SK-N-MC (cell line): ENCODE measurements at regions not wholly inside any gene's neighbourhood (a gene's known extent, or its start where the extent isn't known, plus 50 kb on each side); places are given as distances from the start of the nearest gene placed in this dataset.

ENCODE experiments used
- DNase-seq: peaks from one replicate; pipeline ENCODE4 v3.0.0-alpha.2; 2011; ENCODE audit warnings: low read depth, low spot score
- H3K27ac ChIP-seq: fragments of 200-600 bp; sonication (generic); 2 replicates; pipeline ENCODE4 v1.5.1; 2016; ENCODE audit warnings: mixed run types
- H3K36me3 ChIP-seq: fragments of 200-600 bp; sonication (generic); 2 replicates; pipeline ENCODE4 v1.6.1; 2017; ENCODE audit warnings: antibody characterized with exemption, low read length, mixed read lengths; ENCODE audit not compliant: insufficient read depth
- H3K4me3 ChIP-seq: fragments of 200-600 bp; sonication (generic); 2 replicates; pipeline ENCODE4 v1.5.1; 2016
- H3K9ac ChIP-seq: fragments of 200-600 bp; sonication (generic); 2 replicates; pipeline ENCODE4 v1.8.0; 2017; ENCODE audit warnings: mixed run types, mixed read lengths; ENCODE audit not compliant: insufficient read length
- H3K9me3 ChIP-seq: fragments of 200-600 bp; sonication (generic); 2 replicates; pipeline ENCODE4 v1.6.1; 2017; ENCODE audit warnings: low read depth, mild to moderate bottlenecking, antibody characterized with exemption, low read length, moderate library complexity, mixed read lengths
- EZH2 ChIP-seq: fragments of 200-600 bp; sonication (generic); IDR thresholded peaks from one replicate; pipeline ENCODE4 v1.6.1; 2017; ENCODE audit warnings: antibody characterized with exemption
- FOXP2 ChIP-seq: optimal IDR thresholded peaks from 2 replicates; pipeline ENCODE3; 2011; ENCODE audit warnings: mild to moderate bottlenecking, moderate library complexity; ENCODE audit not compliant: insufficient read depth; ENCODE audit errors: extremely low read length, control extremely low read depth
- POLR2AphosphoS5 ChIP-seq: IDR thresholded peaks from 2 replicates; pipeline ENCODE4 v1.6.1; 2012; ENCODE audit warnings: mild to moderate bottlenecking, low read depth, low read length, borderline replicate concordance

DNA sequence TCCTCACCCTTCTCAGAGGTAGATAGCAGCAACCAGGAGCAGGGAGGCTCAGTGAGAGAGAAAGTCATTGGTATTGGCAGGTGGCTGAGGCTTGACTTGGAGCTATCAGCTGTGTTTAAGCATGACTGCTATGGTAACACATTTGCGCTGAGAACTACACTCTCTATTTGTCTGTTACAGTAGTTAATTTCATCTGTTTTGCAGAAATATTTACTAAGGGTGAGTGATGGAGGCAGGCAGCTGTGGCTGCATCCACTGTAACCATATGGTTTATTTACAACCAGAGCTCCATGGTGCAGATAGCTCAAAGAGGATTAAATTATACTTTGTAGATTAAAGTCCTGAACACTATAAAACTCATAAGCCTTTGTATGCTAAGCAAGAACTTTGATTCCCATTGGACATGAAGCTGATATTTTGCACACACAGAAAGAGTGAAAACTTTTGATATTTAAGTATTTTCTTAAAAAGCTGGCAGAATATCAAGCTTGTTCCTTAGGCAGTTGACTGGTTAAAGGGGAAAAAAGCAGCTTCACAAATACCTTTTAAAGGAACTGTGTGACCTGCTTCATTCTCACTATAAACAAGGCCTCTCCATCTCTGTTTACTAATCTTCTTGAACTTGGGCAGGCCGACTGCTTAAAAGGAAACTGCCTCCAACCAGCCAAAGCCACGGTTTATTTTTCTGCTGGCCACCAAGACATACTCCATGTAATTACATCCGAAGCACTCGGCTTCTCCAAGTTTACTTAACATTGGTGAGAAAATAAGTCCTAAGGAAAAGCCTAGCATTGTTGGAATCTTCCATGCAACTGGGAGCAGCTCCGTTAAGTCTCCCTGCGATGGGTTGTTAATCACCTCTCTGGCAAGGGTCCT, 299.8 kb upstream of the ZFHX3 start:
- Histone ChIP-seq H3K4me3 (no peak overlapping the region), H3K27ac (no peak overlapping the region), H3K36me3 (no peaks in the 10 kb centered on the region), H3K9ac (no peak overlapping the region), H3K9me3 (no peaks in the 10 kb centered on the region)
- TF ChIP-seq FOXP2 (no peak), EZH2 (no peak)
- no peak for DNase-seq

DNA sequence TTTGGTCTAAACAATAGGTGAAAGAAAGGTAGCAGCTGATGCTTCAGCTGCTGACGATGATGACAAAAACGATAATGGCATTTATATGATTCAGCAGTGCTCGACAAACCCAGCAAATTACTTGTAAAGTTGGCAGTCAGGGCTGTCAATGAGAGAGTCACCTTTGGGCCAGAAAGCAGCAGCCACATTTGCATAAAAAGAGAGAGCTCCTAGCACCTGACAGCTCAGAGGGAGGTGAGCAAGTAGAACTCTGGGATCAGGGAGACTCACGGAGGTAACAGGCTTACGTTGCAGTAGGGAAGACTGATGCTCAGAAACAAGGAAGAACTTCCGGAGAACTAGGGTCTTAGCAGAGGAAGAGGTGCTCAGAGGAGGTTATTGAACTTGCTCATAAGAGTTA, 291.9 kb upstream of the ZFHX3 start:
- H3K36me3 ChIP-seq = no peaks in the 10 kb centered on the region
- TF ChIP-seq FOXP2 = no peak
- H3K4me3 ChIP-seq = no peak overlapping the region
- no peak overlapping the region for H3K9ac ChIP-seq
- no peaks in the 10 kb centered on the region for H3K9me3 ChIP-seq
- no peak for DNase-seq
- H3K27ac ChIP-seq = no peak overlapping the region

DNA sequence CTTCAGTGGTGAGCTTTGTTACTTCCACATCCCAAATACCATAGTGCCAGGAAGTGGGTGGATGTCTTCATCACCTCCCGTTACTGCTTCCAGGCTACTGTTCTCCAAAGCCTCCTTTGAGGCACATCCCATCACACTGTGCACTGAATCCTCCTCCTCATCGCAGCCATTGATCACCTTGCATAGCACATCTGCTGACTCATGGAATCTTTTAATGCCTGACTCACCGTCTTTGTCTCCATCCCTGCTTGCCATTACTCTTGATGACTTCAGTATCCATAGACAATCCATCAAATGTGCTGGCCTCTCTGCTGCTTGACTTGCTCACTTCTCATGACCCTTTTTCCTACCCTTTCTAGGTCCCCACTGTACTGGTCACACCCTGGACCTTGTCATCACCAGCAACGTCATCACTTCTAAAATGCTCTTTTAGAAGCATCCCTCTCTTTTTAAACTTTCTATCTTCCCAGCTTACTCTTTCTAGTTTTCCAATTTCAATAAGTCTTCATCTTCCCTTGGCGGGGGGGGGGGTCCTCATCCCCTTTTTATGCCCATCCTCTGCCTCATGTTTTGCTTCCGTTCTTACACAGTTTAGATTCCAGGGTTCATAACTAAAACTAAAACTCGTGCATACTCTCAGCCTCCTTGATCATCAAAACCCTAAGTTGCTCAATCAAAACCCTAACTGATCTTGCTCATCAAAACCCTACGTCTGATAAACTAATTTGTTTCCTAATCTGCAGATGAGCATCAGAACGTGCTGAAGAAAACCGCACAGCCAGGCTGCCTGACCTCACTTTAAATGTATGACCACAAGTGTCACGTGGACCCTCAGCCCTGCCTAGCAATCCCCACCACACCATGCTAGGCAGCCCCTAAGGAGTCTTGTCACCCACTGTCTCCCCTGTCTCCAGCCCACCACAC, 289.7 kb upstream of the ZFHX3 start:
- H3K9ac ChIP-seq = no peak overlapping the region
- H3K36me3 ChIP-seq = no peaks in the 10 kb centered on the region
- no peaks in the 10 kb centered on the region for H3K9me3 ChIP-seq
- no peak overlapping the region for H3K4me3 ChIP-seq
- no peak for DNase-seq
- H3K27ac ChIP-seq = no peak overlapping the region
- TF ChIP-seq FOXP2 (no peak), POLR2AphosphoS5 (no peak), EZH2 (no peak)

DNA sequence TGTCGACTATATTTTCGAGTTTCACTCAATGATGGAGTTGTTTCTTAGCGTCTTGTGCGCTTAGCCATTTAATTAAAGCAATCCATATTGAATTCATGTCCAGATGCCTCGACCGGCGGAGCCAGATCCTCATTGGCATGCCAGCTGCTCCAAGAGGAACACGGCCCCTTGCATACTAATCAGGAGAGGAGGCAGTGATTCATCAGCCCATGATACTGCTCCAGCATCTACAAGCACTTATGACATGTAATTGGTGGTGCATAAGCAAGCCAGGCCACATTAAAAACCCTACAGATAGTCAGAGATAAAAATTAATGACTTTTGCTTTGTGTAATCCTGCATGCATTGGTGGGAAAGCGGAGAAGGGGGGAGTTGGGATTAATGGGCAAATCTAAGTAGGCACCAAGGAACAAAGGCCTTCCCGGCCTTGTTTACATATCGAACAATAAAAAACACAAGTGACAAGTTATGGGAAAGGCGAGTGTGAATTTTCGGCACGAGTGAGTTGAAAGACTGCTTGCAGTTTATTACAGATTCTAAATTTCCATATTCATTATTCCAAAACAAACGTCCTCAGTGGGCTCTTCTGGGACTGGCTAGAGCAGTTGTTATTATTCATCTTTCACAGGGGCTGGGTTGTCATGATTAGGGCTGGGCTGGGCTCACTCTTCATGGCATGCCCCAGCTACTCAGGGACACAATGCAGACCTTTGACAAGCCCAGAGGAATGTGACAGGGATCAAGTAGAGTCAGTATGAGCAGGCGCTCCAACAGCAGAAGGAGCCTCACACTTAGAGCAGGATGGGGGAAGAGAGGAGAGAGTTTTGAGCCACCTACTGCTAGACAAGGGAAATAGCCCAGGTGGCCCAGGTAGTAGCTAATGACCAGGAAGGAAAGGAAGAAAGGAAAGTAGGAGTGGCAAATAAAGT, 281.7 kb upstream of the ZFHX3 start:
- H3K4me3 ChIP-seq = no peak overlapping the region
- no peak for DNase-seq
- H3K27ac ChIP-seq = no peak overlapping the region
- H3K36me3 ChIP-seq = no peaks in the 10 kb centered on the region
- no peaks in the 10 kb centered on the region for H3K9me3 ChIP-seq
- TF ChIP-seq EZH2 = no peak
- no peak for TF ChIP-seq FOXP2
- TF ChIP-seq POLR2AphosphoS5 = no peak
- H3K9ac ChIP-seq = no peak overlapping the region

DNA sequence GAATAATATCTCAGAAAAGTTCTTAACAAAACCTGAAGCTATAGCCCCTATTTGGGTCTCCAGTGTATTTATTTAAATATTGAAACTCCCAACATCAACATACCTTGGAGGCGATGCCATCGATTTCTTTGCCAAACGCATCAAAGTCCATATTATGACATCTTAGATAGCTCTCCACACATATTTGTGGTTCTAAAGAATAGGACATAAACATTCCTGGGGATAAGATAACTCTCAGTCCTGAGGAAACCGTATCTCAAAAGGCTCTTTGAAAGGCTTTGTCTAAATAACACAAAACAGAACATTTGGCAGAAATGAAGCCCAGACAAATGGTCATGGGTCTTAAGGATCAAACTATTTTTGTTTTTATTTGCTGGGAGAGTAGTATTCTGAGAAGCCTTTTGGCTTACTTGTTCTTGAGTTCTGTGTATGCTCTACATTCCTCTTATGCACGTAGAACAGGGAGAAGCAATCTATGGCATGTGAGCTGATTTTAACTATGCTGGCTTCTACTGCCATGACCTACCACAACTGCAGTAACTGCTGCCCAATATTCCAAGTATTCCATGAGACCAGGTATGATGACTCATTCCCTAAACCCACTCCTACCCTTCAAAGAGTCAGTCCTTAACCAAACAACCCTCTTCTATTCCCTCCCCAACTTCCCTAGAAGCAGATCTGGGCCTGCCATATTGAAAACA, 279.0 kb upstream of the ZFHX3 start:
- no peaks in the 10 kb centered on the region for H3K9me3 ChIP-seq
- no peak for DNase-seq
- no peak overlapping the region for H3K4me3 ChIP-seq

DNA sequence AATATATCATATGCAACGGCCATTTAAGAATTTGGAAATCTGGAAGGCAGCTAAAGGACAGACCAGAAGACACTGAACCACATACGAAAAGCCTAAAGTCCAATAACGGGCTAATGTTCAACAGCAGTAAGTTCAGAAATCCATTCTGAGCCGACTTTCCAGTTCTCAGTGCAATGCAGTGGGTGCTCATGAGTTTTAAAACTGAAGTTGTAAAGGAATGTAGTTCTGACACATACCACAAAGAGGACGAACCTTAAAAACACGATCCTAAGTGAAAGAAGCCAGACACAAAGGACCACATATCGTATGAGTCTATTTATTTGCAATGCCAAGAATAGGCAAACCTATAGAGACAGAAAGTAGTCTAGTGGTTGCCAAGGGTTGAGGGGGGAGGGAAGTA, 278.3 kb upstream of the ZFHX3 start:
- Histone ChIP-seq H3K27ac (no peak overlapping the region), H3K4me3 (no peak overlapping the region), H3K36me3 (no peaks in the 10 kb centered on the region), H3K9ac (no peak overlapping the region), H3K9me3 (no peaks in the 10 kb centered on the region)
- no peak for DNase-seq
- TF ChIP-seq FOXP2 (no peak), POLR2AphosphoS5 (no peak)

More for the DNA sequence above, 279.0 kb upstream of the ZFHX3 start:
- Histone ChIP-seq H3K36me3 (no peaks in the 10 kb centered on the region), H3K27ac (no peak overlapping the region), H3K9ac (no peak overlapping the region)
- TF ChIP-seq POLR2AphosphoS5 (no peak), EZH2 (no peak), FOXP2 (no peak)

DNA sequence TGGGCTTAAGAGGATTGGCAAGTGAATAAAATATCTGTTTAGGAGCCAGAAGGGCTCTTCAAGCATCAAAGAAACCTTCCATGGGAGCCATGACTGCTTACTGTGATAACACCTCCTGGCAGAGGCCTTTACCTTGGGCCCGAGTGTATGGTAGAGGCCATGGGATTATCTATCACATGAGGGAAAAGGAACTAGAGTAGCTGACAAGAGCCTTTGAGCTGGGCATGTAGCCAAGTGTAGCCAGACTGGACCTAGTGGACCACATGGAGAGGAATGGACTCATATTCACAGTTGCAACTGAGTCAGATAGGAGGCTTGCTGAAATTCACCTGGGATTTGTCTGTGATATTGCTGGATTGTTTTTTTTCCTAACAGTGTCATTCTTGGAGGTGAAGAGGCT, 276.0 kb upstream of the ZFHX3 start:
- H3K9me3 ChIP-seq = no peaks in the 10 kb centered on the region
- no peak overlapping the region for H3K27ac ChIP-seq
- no peak overlapping the region for H3K4me3 ChIP-seq
- DNase-seq = no peak
- TF ChIP-seq POLR2AphosphoS5 (no peak), EZH2 (no peak), FOXP2 (no peak)
- no peak overlapping the region for H3K9ac ChIP-seq
- no peaks in the 10 kb centered on the region for H3K36me3 ChIP-seq
